ENCODE measurements at regions not wholly inside any gene's neighbourhood (a gene's known extent, or its start where the extent isn't known, plus 50 kb on each side); places are given as distances from the start of the nearest gene placed in this dataset.

DNA sequence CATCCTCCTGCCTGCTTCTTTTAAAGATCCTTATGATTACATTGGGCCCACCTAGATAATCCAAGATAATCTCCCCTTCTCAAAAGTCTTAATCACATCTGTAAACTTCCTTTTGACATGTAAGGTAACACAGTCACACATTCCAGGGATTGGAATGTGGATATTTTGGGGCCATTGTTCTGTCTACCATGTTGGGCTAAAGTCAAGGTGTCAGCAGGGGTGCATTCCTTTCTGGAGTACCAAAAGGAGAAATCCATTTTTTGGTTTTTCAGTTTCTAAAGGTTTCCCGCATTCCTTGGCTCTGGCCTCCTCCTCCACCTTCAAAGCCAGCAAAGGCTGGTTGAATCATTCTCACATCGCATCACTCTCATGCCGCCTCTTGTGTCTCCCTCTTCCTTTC lies 197.6 kb upstream of the NFE2L3 start:
- TF ChIP-seq, protein P1, sequence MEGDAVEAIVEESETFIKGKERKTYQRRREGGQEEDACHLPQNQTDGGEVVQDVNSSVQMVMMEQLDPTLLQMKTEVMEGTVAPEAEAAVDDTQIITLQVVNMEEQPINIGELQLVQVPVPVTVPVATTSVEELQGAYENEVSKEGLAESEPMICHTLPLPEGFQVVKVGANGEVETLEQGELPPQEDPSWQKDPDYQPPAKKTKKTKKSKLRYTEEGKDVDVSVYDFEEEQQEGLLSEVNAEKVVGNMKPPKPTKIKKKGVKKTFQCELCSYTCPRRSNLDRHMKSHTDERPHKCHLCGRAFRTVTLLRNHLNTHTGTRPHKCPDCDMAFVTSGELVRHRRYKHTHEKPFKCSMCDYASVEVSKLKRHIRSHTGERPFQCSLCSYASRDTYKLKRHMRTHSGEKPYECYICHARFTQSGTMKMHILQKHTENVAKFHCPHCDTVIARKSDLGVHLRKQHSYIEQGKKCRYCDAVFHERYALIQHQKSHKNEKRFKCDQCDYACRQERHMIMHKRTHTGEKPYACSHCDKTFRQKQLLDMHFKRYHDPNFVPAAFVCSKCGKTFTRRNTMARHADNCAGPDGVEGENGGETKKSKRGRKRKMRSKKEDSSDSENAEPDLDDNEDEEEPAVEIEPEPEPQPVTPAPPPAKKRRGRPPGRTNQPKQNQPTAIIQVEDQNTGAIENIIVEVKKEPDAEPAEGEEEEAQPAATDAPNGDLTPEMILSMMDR (IDR thresholded peaks at IDR 0.05): no peak
- no peak for TF ChIP-seq POLR2A (IDR thresholded peaks at IDR 0.05)

Measured in testis (tissue), 2 donors.